ENCODE measurements at regions not wholly inside any gene's neighbourhood (a gene's known extent, or its start where the extent isn't known, plus 50 kb on each side); places are given as distances from the start of the nearest gene placed in this dataset.

DNA sequence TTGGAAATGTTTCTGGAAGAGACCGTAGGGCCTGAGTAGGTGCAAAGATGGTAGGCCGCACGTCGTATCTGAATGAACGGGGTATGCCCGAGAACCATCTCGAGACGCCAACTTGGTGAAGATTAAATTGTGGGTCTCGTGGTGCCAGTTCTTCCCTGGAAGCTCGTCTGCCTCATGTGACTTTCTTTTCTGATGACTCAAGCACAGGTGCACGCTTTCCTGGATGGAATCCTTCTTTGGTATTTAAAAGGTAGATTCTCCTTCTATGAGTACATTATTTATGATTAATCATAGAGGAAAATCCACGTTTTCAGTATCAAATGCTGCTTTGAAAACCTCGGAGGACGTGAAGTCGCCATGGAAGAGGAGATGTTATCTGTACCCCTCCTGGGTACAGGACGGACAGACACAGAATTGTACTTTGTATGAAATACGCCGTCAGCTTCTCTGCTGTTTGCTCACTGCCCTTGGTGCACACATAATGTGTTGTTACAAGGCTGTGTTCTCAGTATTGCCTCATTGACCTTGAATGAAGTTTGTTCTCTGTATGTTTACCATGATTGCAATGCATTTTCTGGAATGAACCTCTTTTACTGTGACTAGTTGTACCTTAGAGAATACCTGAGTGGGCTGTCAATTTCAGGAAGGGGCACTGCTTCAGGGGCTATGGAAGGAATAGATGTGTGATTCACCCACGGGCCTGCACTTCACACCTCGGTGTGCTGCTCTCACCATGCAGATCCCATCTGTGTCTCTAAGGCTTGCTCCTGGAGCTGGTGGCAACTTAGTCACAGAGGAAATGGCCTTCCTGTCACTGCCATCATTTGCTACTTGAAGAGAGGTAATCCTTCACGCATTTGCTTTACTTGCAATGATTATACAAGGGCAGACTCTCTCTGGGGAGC is 137.3 kb upstream of the RTL1 start (continued):
- TF ChIP-seq MED8 (CRISPR knock-in tag; IDR thresholded peaks at IDR 0.05; ENCODE audit: insufficient replicate concordance) (no peak), ZNF841 (CRISPR knock-in tag; IDR thresholded peaks at IDR 0.05; ENCODE audit: borderline replicate concordance) (no peak), ATM (IDR thresholded peaks at IDR 0.05; ENCODE audit: borderline replicate concordance) (no peak), KDM6A (CRISPR knock-in tag; IDR thresholded peaks at IDR 0.05; ENCODE audit: low read depth) (no peak), ZBTB7A (CRISPR knock-in tag; IDR thresholded peaks at IDR 0.05) (no peak), NCOR1 (IDR thresholded peaks at IDR 0.05; ENCODE audit: borderline replicate concordance, low read length) (no peak), SRF (IDR thresholded peaks at IDR 0.05; ENCODE audit: low read depth, low read length) (no peak), ZNF550 (CRISPR knock-in tag; IDR thresholded peaks at IDR 0.05; ENCODE audit: borderline replicate concordance) (no peak), CAMTA2 (CRISPR knock-in tag; IDR thresholded peaks at IDR 0.05; ENCODE audit: borderline replicate concordance) (no peak)
- TF ChIP-seq, protein P1, sequence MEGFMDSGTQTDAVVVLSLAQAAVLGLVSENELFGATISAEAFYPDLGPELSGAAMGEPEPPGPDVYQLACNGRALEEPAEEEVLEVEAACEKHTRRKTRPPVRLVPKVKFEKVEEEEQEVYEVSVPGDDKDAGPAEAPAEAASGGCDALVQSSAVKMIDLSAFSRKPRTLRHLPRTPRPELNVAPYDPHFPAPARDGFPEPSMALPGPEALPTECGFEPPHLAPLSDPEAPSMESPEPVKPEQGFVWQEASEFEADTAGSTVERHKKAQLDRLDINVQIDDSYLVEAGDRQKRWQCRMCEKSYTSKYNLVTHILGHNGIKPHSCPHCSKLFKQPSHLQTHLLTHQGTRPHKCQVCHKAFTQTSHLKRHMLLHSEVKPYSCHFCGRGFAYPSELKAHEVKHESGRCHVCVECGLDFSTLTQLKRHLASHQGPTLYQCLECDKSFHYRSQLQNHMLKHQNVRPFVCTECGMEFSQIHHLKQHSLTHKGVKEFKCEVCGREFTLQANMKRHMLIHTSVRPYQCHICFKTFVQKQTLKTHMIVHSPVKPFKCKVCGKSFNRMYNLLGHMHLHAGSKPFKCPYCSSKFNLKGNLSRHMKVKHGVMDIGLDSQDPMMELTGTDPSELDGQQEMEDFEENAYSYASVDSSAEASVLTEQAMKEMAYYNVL (CRISPR knock-in tag; IDR thresholded peaks at IDR 0.05; ENCODE audit: borderline replicate concordance) = 0 out of 2 replicates have a peak, but pooled peaks have one; percentile 43
- TF ChIP-seq, protein P2, sequence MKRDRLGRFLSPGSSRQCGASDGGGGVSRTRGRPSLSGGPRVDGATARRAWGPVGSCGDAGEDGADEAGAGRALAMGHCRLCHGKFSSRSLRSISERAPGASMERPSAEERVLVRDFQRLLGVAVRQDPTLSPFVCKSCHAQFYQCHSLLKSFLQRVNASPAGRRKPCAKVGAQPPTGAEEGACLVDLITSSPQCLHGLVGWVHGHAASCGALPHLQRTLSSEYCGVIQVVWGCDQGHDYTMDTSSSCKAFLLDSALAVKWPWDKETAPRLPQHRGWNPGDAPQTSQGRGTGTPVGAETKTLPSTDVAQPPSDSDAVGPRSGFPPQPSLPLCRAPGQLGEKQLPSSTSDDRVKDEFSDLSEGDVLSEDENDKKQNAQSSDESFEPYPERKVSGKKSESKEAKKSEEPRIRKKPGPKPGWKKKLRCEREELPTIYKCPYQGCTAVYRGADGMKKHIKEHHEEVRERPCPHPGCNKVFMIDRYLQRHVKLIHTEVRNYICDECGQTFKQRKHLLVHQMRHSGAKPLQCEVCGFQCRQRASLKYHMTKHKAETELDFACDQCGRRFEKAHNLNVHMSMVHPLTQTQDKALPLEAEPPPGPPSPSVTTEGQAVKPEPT (CRISPR knock-in tag; IDR thresholded peaks at IDR 0.05; ENCODE audit: low read depth) = no peak
- TF ChIP-seq, protein P3, sequence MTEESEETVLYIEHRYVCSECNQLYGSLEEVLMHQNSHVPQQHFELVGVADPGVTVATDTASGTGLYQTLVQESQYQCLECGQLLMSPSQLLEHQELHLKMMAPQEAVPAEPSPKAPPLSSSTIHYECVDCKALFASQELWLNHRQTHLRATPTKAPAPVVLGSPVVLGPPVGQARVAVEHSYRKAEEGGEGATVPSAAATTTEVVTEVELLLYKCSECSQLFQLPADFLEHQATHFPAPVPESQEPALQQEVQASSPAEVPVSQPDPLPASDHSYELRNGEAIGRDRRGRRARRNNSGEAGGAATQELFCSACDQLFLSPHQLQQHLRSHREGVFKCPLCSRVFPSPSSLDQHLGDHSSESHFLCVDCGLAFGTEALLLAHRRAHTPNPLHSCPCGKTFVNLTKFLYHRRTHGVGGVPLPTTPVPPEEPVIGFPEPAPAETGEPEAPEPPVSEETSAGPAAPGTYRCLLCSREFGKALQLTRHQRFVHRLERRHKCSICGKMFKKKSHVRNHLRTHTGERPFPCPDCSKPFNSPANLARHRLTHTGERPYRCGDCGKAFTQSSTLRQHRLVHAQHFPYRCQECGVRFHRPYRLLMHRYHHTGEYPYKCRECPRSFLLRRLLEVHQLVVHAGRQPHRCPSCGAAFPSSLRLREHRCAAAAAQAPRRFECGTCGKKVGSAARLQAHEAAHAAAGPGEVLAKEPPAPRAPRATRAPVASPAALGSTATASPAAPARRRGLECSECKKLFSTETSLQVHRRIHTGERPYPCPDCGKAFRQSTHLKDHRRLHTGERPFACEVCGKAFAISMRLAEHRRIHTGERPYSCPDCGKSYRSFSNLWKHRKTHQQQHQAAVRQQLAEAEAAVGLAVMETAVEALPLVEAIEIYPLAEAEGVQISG (CRISPR knock-in tag; IDR thresholded peaks at IDR 0.05) = peak; percentile 53; the same call in 1 of the 2 replicates
- TF ChIP-seq, protein P4, sequence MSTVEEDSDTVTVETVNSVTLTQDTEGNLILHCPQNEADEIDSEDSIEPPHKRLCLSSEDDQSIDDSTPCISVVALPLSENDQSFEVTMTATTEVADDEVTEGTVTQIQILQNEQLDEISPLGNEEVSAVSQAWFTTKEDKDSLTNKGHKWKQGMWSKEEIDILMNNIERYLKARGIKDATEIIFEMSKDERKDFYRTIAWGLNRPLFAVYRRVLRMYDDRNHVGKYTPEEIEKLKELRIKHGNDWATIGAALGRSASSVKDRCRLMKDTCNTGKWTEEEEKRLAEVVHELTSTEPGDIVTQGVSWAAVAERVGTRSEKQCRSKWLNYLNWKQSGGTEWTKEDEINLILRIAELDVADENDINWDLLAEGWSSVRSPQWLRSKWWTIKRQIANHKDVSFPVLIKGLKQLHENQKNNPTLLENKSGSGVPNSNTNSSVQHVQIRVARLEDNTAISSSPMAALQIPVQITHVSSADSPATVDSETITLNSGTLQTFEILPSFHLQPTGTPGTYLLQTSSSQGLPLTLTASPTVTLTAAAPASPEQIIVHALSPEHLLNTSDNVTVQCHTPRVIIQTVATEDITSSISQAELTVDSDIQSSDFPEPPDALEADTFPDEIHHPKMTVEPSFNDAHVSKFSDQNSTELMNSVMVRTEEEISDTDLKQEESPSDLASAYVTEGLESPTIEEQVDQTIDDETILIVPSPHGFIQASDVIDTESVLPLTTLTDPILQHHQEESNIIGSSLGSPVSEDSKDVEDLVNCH (CRISPR knock-in tag; IDR thresholded peaks at IDR 0.05) = no peak
- TF ChIP-seq, protein P5, sequence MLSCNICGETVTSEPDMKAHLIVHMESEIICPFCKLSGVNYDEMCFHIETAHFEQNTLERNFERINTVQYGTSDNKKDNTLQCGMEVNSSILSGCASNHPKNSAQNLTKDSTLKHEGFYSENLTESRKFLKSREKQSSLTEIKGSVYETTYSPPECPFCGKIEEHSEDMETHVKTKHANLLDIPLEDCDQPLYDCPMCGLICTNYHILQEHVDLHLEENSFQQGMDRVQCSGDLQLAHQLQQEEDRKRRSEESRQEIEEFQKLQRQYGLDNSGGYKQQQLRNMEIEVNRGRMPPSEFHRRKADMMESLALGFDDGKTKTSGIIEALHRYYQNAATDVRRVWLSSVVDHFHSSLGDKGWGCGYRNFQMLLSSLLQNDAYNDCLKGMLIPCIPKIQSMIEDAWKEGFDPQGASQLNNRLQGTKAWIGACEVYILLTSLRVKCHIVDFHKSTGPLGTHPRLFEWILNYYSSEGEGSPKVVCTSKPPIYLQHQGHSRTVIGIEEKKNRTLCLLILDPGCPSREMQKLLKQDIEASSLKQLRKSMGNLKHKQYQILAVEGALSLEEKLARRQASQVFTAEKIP (CRISPR knock-in tag; IDR thresholded peaks at IDR 0.05; ENCODE audit: borderline replicate concordance) = no peak
- TF ChIP-seq, protein P6, sequence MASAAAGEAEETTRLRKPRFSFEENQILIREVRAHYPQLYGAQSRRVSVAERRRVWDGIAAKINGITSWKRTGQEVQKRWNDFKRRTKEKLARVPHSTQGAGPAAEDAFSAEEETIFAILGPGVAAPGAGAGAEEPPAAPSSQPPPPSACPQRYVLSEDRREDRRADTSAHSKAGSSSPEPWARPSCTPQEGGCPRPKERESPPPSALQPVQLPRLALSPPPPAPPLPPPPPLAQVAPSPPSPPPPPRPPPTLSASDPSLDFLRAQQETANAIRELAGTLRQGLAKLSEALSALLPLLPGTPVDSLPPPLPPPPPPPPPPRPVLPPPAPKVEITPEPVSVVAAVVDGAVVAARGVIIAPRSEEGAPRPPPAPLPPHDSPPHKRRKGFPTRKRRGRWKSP (CRISPR knock-in tag; IDR thresholded peaks at IDR 0.05) = peak; percentile 29; the same call in 1 of the 2 replicates
